HT1080 (cell line): ENCODE measurements at regions not wholly inside any gene's neighbourhood (a gene's known extent, or its start where the extent isn't known, plus 50 kb on each side); places are given as distances from the start of the nearest gene placed in this dataset.

Experiments used
- DNase-seq: peaks from one replicate; pipeline ENCODE4 v3.0.0-alpha.2; 2015; ENCODE audit warnings: low read depth

- DNase-seq, result no peak
Observed at GRCh38 chr2:60400462-60401246, 152.8 kb downstream of the BCL11A start.

- no peak for DNase-seq
Observed at GRCh38 chr2:60394463-60394862, 159.0 kb downstream of the BCL11A start.

GRCh38 chr2:60391649-60392375 is 161.6 kb downstream of the BCL11A start:
- DNase-seq, result peak; percentile 53

- no peak for DNase-seq
Observed at GRCh38 chr2:60391230-60391629, 162.2 kb downstream of the BCL11A start.

GRCh38 chr2:60386436-60386835 is 167.0 kb downstream of the BCL11A start:
- no peak for DNase-seq

GRCh38 chr2:60385648-60386047 is 167.8 kb downstream of the BCL11A start:
- peak; percentile 32 for DNase-seq

- no peak for DNase-seq
Observed at GRCh38 chr2:60383401-60384143, 169.9 kb downstream of the BCL11A start.

- no peak for DNase-seq
Observed at GRCh38 chr2:60380411-60380810, 173.0 kb downstream of the BCL11A start.

- no peak for DNase-seq
Observed at GRCh38 chr2:60379684-60380083, 173.8 kb downstream of the BCL11A start.

GRCh38 chr2:60379216-60379615 is 174.2 kb downstream of the BCL11A start:
- DNase-seq, result no peak

GRCh38 chr2:60377825-60378224 is 175.6 kb downstream of the BCL11A start:
- DNase-seq, result no peak

GRCh38 chr2:60376252-60376651 is 177.2 kb downstream of the BCL11A start:
- DNase-seq, result no peak

GRCh38 chr2:60371681-60372080 is 181.8 kb downstream of the BCL11A start:
- no peak for DNase-seq

GRCh38 chr2:60371219-60371618 is 182.2 kb downstream of the BCL11A start:
- DNase-seq, result no peak

- DNase-seq, result no peak
Observed at GRCh38 chr2:60370814-60371213, 182.6 kb downstream of the BCL11A start.

- DNase-seq, result no peak
Observed at GRCh38 chr2:60368456-60368855, 185.0 kb downstream of the BCL11A start.

- no peak for DNase-seq
Observed at GRCh38 chr2:60366135-60366712, 187.2 kb downstream of the BCL11A start.

GRCh38 chr2:60365556-60365955 is 187.9 kb downstream of the BCL11A start:
- no peak for DNase-seq

GRCh38 chr2:60364491-60364890 is 189.0 kb downstream of the BCL11A start:
- DNase-seq, result no peak

GRCh38 chr2:60361498-60361897 is 192.0 kb downstream of the BCL11A start:
- DNase-seq, result no peak

GRCh38 chr2:60359569-60359968 is 193.9 kb downstream of the BCL11A start:
- DNase-seq, result no peak

- no peak for DNase-seq
Observed at GRCh38 chr2:60358476-60358875, 195.0 kb downstream of the BCL11A start.
